ENCODE measurements at regions not wholly inside any gene's neighbourhood (a gene's known extent, or its start where the extent isn't known, plus 50 kb on each side); places are given as distances from the start of the nearest gene placed in this dataset.

DNA sequence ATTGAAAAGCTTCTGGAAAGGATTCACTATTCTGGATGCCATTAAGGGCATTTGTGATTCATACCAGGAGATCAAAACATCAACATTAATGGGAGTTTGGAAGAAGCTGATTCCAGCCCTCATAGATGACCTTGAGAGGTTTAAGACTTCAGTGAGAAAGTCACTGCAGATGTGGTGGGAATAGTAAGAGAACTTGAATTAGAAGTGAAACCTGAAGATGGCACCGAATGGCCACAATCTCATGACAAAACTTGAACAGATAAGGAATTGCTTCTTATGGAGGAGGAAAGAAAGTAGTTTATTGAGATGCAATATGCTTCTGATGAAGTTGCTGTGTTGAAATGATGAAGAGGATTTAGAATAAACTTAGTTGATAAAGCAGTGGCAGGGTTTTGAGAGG is 254.6 kb upstream of the SLC24A2 start:
- Histone ChIP-seq H2BK120ac (ENCODE audit: low read depth, low read length) (no peak overlapping the region), H2AFZ (replicated peaks; ENCODE audit: low read length, poor library complexity) (no peak overlapping the region), H2BK20ac (ENCODE audit: low read depth, low read length) (no peak overlapping the region), H3K27me3 (ENCODE audit: control insufficient read depth, insufficient read depth, low read length) (peaks cover 9% of the 10 kb centered on the region; the same call in 1 of the 2 replicates), H2AK5ac (ENCODE audit: low read depth, low read length) (no peak overlapping the region), H3K4ac (ENCODE audit: low read depth, low read length) (no peak overlapping the region), H4K91ac (ENCODE audit: insufficient read depth, low read depth, low read length) (no peak overlapping the region), H2BK5ac (ENCODE audit: low read depth, low read length, poor library complexity, severe bottlenecking) (no peak overlapping the region), H3K4me1 (ENCODE audit: control insufficient read depth, insufficient read depth, low read length) (no peaks in the 10 kb centered on the region), H3K18ac (ENCODE audit: low read depth, low read length) (no peak overlapping the region), H3K9me1 (ENCODE audit: insufficient read depth, low read length) (no peaks in the 10 kb centered on the region), H3K23ac (ENCODE audit: low read depth, low read length) (no peak overlapping the region), H3K27ac (ENCODE audit: insufficient read depth, low read length) (no peak overlapping the region), H3K79me1 (ENCODE audit: low read depth in 1 of 2, low read length in 2 of 2) (no peaks in the 10 kb centered on the region), H3K56ac (ENCODE audit: extremely low read depth, insufficient read depth, low read length) (no peak overlapping the region), H3K9me3 (ENCODE audit: control insufficient read depth, insufficient read depth, low read length) (no peaks in the 10 kb centered on the region), H3K9ac (ENCODE audit: low read depth, low read length) (no peak overlapping the region), H4K20me1 (ENCODE audit: insufficient read depth, low read length) (no peaks in the 10 kb centered on the region), H3K14ac (replicated peaks; ENCODE audit: low read depth, low read length) (no peak overlapping the region), H4K8ac (ENCODE audit: low read depth in 2 of 2, low read length in 2 of 2) (no peak overlapping the region), H3K36me3 (ENCODE audit: control insufficient read depth, insufficient read depth, low read length) (no peaks in the 10 kb centered on the region), H3K4me2 (ENCODE audit: low read depth, low read length) (no peak overlapping the region; the same call in 1 of the 2 replicates), H4K5ac (ENCODE audit: low read depth, low read length) (no peak overlapping the region), H2AK9ac (replicated peaks; ENCODE audit: low read depth, low read length, poor library complexity) (no peak overlapping the region), H2BK15ac (ENCODE audit: low read depth, low read length) (no peak overlapping the region), H3K4me3 (ENCODE audit: insufficient read depth, low read depth, low read length) (no peak overlapping the region)
- no peak for ATAC-seq (ENCODE audit: low read depth)
- ChIA-PET CTCF (interaction anchor here (1.0 kb wide), 1 partner anchor 8 kb away, joined by 3 read pairs; no protein-coding TSS in a partner anchor), POLR2A (ENCODE audit: unreplicated experiment) (no interaction called here)
- dilution Hi-C loops (cut with HindIII; ENCODE audit: low sequenced_read_pairs, unreplicated experiment), result no loop called here
- no CpG with 5 or more reads among the region's 1 CpG for WGBS, 2 experiments (ENCODE audit: extremely low coverage in 2 of 2, insufficient read length in 1 of 2)
- BruUV-seq (replicated peaks), result no TSS peak
- intact Hi-C loops (cut with micrococcal nuclease), result no loop called here
- TF ChIP-seq POLR2A (IDR thresholded peaks at IDR 0.05; ENCODE audit: low read depth, low read length), result no peak
- TF ChIP-seq MXI1 (IDR thresholded peaks at IDR 0.05; ENCODE audit: borderline replicate concordance, low read depth, low read length), result no peak
- DNase-seq, result no peak
- in situ Hi-C loops (cut with MboI; ENCODE audit: low sequenced_read_pairs), result no loop called here
